B cell (primary cell): ENCODE measurements at regions not wholly inside any gene's neighbourhood (a gene's known extent, or its start where the extent isn't known, plus 50 kb on each side); places are given as distances from the start of the nearest gene placed in this dataset.

Source experiments
- ATAC-seq: fragments of 200-7000 bp; cut with Tn5 transposase; one replicate; pipeline ENCODE4 v1.10.0; 2021; ENCODE audit warnings: low read depth, mild to moderate bottlenecking, moderate number of reproducible peaks, moderate library complexity
- CTCF ChIA-PET: fragments of 350-600 bp; sonication (Branson Sonifier 250); formaldehyde crosslinking; loops from one replicate; lab custom pipeline; 2021; ENCODE audit warnings: antibody characterized with exemption, inconsistent platforms; lab: Charles Lee
- POLR2A ChIA-PET: fragments of 350-600 bp; sonication (Branson Sonifier 250); formaldehyde crosslinking; loops from one replicate; lab custom pipeline; 2021; ENCODE audit warnings: antibody characterized with exemption; lab: Charles Lee
- DNase-seq: peaks from one replicate; pipeline ENCODE4 v3.0.0; 2013
- H2AFZ ChIP-seq: 2 replicates; pipeline ENCODE4 v1.6.1; 2012; ENCODE audit warnings: mild to moderate bottlenecking, low read depth, low read length; ENCODE audit not compliant: insufficient read depth, poor library complexity, severe bottlenecking
- H3K27ac ChIP-seq, 2 donors: 1 replicate in 1 of 2; 2 replicates in 1 of 2; pipeline ENCODE4 v1.5.1; 2012 to 2013; ENCODE audit warnings: low read length in 2 of 2, mild to moderate bottlenecking in 2 of 2, moderate library complexity in 1 of 2
- H3K27me3 ChIP-seq, 4 experiments: fragments of 200-600 bp in 1 of 4; sonication (generic) in 1 of 4; replicated peaks in 1 of 4; 1 replicate in 2 of 4; 2 replicates in 2 of 4; pipeline versions ENCODE4 v1.6.1 to v1.7.0; 2013 to 2016; ENCODE audit warnings: low read length in 3 of 4, mild to moderate bottlenecking in 2 of 4, mixed read lengths in 1 of 4, moderate library complexity in 1 of 4; ENCODE audit not compliant: insufficient read depth in 4 of 4, control insufficient read depth in 3 of 4; ENCODE audit errors: control extremely low read depth in 1 of 4
- H3K36me3 ChIP-seq, 2 experiments: replicated peaks in 1 of 2; 1 replicate in 1 of 2; 2 replicates in 1 of 2; pipeline versions ENCODE4 v1.6.1 to v1.7.1; 2013; ENCODE audit warnings: low read length in 1 of 2; ENCODE audit not compliant: insufficient read depth in 2 of 2, control insufficient read depth in 1 of 2; ENCODE audit errors: control extremely low read depth in 1 of 2, extremely low read depth in 1 of 2
- H3K4me1 ChIP-seq, 2 donors: fragments of 200-600 bp in 1 of 2; sonication (generic) in 1 of 2; 1 replicate in 1 of 2; 2 replicates in 1 of 2; pipeline versions ENCODE4 v1.5.1 to v1.6.1; 2013 to 2017; ENCODE audit warnings: low read length in 2 of 2; ENCODE audit not compliant: control insufficient read depth in 2 of 2, insufficient read depth in 2 of 2
- H3K4me2 ChIP-seq: replicated peaks from 2 replicates; pipeline ENCODE3; 2012; ENCODE audit warnings: mild to moderate bottlenecking, low read depth, low read length; ENCODE audit not compliant: poor library complexity, severe bottlenecking
- H3K4me3 ChIP-seq, 5 experiments: fragments of 200-600 bp in 1 of 5; sonication (generic) in 1 of 5; 1 replicate in 3 of 5; 2 replicates in 2 of 5; pipeline versions ENCODE4 v1.5.1 to v1.7.0; 2011 to 2016; ENCODE audit warnings: low read length in 4 of 5, mild to moderate bottlenecking in 4 of 5, low read depth in 2 of 5, control low read depth in 1 of 5, moderate library complexity in 1 of 5; ENCODE audit not compliant: insufficient read depth in 1 of 5; ENCODE audit errors: control extremely low read depth in 1 of 5, extremely low read depth in 1 of 5
- H3K79me2 ChIP-seq: fragments of 200-600 bp; sonication (generic); one replicate; pipeline ENCODE4 v1.6.0; 2016; ENCODE audit warnings: low read length; ENCODE audit not compliant: control insufficient read depth, insufficient read depth
- H3K9ac ChIP-seq: fragments of 200-600 bp; sonication (generic); 2 replicates; pipeline ENCODE4 v1.6.1; 2017; ENCODE audit warnings: mild to moderate bottlenecking, low read length, moderate library complexity
- H3K9me3 ChIP-seq, 3 donors: one replicate each; pipeline versions ENCODE4 v1.6.1 to v1.7.1; 2013; ENCODE audit warnings: low read length in 2 of 3; ENCODE audit not compliant: control insufficient read depth in 2 of 3, insufficient read depth in 1 of 3; ENCODE audit errors: control extremely low read depth in 1 of 3
- H4K20me1 ChIP-seq: 2 replicates; pipeline ENCODE4 v1.6.0; 2012; ENCODE audit warnings: mild to moderate bottlenecking, low read length; ENCODE audit not compliant: insufficient read depth, control insufficient read depth, poor library complexity, severe bottlenecking
- H3K27ac Mint-ChIP-seq: one replicate; pipeline ENCODE4 v1.8.0; 2021; ENCODE audit warnings: mixed read lengths
- H3K27me3 Mint-ChIP-seq: one replicate; pipeline ENCODE4 v1.8.0; 2021; ENCODE audit warnings: mixed read lengths
- H3K4me1 Mint-ChIP-seq: one replicate; pipeline ENCODE4 v1.8.0; 2021; ENCODE audit warnings: mixed read lengths
- H3K4me3 Mint-ChIP-seq: one replicate; pipeline ENCODE4 v1.8.0; 2021; ENCODE audit warnings: mixed read lengths
- H3K9me3 Mint-ChIP-seq: one replicate; pipeline ENCODE4 v1.8.0; 2022; ENCODE audit warnings: mixed read lengths; ENCODE audit not compliant: insufficient read depth
- CTCF ChIP-seq: fragments of 200-600 bp; IDR thresholded peaks from one replicate; pipeline ENCODE4 v1.8.0; 2022; ENCODE audit warnings: antibody characterized with exemption, mild to moderate bottlenecking
- EZH2 ChIP-seq: IDR thresholded peaks from 2 replicates; pipeline ENCODE4 v1.6.1; 2012; ENCODE audit warnings: borderline replicate concordance, low read depth, mild to moderate bottlenecking, moderate library complexity, low read length; ENCODE audit not compliant: insufficient read depth, poor library complexity, severe bottlenecking
- WGBS: methylation state at CpG from one replicate; pipeline ENCODE4 v1.1.5; 2013; ENCODE audit warnings: missing lambda C conversion rate; ENCODE audit not compliant: insufficient coverage; 5-methylcytosine and 5-hydroxymethylcytosine counted together
- intact Hi-C: fragments of 100-400 bp; cut with micrococcal nuclease; formaldehyde crosslinking; loops from one replicate; pipeline ENCODE4 v1.10.0; 2022

GRCh38 chr4:98746936-98747335 is 88.5 kb upstream of the TSPAN5 start:
- Mint-ChIP-seq H3K4me3 (no peak overlapping the region), H3K9me3 (no peaks in the 10 kb centered on the region), H3K4me1 (no peaks in the 10 kb centered on the region), H3K27ac (no peak overlapping the region), H3K27me3 (no peaks in the 10 kb centered on the region)
- ATAC-seq (no peak), DNase-seq (no peak)
- no peaks in the 10 kb centered on the region for H3K9me3 ChIP-seq
- no peak overlapping the region for H3K4me3 ChIP-seq
- intact Hi-C loops = no loop called here
- H3K4me2 ChIP-seq = no peak overlapping the region
- no peaks in the 10 kb centered on the region for H3K27me3 ChIP-seq
- ChIA-PET POLR2A (no interaction called here), CTCF (no interaction called here)
- WGBS = 86% methylated on average over 1 of the region's 4 CpGs
- H2AFZ ChIP-seq = no peak overlapping the region
- no peaks in the 10 kb centered on the region for H3K36me3 ChIP-seq
- no peak overlapping the region for H3K27ac ChIP-seq
- no peaks in the 10 kb centered on the region for H4K20me1 ChIP-seq
- TF ChIP-seq CTCF (no peak), EZH2 (no peak)
- no peaks in the 10 kb centered on the region for H3K4me1 ChIP-seq
- no peak overlapping the region for H3K9ac ChIP-seq
- H3K79me2 ChIP-seq = no peaks in the 10 kb centered on the region

- Histone ChIP-seq H3K9ac (no peak overlapping the region), H3K9me3 (no peaks in the 10 kb centered on the region), H2AFZ (no peak overlapping the region), H3K27me3 (no peaks in the 10 kb centered on the region), H3K4me1 (no peaks in the 10 kb centered on the region), H3K4me2 (no peak overlapping the region), H3K36me3 (no peaks in the 10 kb centered on the region), H3K79me2 (no peaks in the 10 kb centered on the region), H3K4me3 (no peak overlapping the region), H3K27ac (no peak overlapping the region), H4K20me1 (no peaks in the 10 kb centered on the region)
- Mint-ChIP-seq H3K4me3 (no peak overlapping the region), H3K27ac (no peak overlapping the region), H3K4me1 (no peaks in the 10 kb centered on the region), H3K27me3 (no peaks in the 10 kb centered on the region), H3K9me3 (no peaks in the 10 kb centered on the region)
- CTCF ChIA-PET = no interaction called here
- no peak for DNase-seq
- ATAC-seq = no peak
- TF ChIP-seq CTCF = no peak
- TF ChIP-seq EZH2 = no peak
- intact Hi-C loops = no loop called here
- POLR2A ChIA-PET = no interaction called here
- no CpG with 5 or more reads among the region's 1 CpG for WGBS
These were observed 88.1 kb upstream of the TSPAN5 start for GRCh38 chr4:98746530-98746929.
